ENCODE measurements at regions not wholly inside any gene's neighbourhood (a gene's known extent, or its start where the extent isn't known, plus 50 kb on each side); places are given as distances from the start of the nearest gene placed in this dataset.

- TF ChIP-seq CTCF (conservative IDR thresholded peaks at IDR 0.05; ENCODE audit: low read depth, low read length) (no peak), EZH2 (IDR thresholded peaks at IDR 0.05; ENCODE audit: low read length, unreplicated experiment) (no peak), EZH2phosphoT487 (IDR thresholded peaks at IDR 0.05; ENCODE audit: borderline replicate concordance, low read length) (no peak)
Measured at GRCh38 chr3:25854214-25854613, 64.3 kb downstream of the OXSM start.
